OCI-LY3 (cell line): ENCODE measurements at regions not wholly inside any gene's neighbourhood (a gene's known extent, or its start where the extent isn't known, plus 50 kb on each side); places are given as distances from the start of the nearest gene placed in this dataset.

Experiments
- H2AFZ ChIP-seq: fragments of 200-600, 300-600 bp; shearing (Covaris generic); 2 replicates; pipeline ENCODE4 v1.6.0; 2014; ENCODE audit warnings: antibody characterized with exemption, low read depth, low read length
- H3K27ac ChIP-seq: fragments of 200-600, 300-600 bp; sonication (generic); 2 replicates; pipeline ENCODE4 v1.5.1; 2014; ENCODE audit warnings: mild to moderate bottlenecking, low read length, moderate library complexity, mixed read lengths
- H3K27me3 ChIP-seq: fragments of 200-600, 300-600 bp; sonication (generic); 2 replicates; pipeline ENCODE4 v1.6.1; 2014; ENCODE audit warnings: low read depth, low read length, mixed read lengths
- H3K36me3 ChIP-seq: fragments of 200-600, 300-600 bp; sonication (generic); replicated peaks from 2 replicates; pipeline ENCODE3; 2014; ENCODE audit warnings: low read depth, low read length, mixed read lengths
- H3K4me1 ChIP-seq: fragments of 300-600, 200-600 bp; sonication (generic); 2 replicates; pipeline ENCODE4 v1.6.1; 2014; ENCODE audit warnings: low read length, mixed read lengths
- H3K4me2 ChIP-seq: fragments of 200-600, 300-600 bp; sonication (generic); 2 replicates; pipeline ENCODE4 v1.6.1; 2014; ENCODE audit warnings: low read length, mixed read lengths
- H3K4me3 ChIP-seq: fragments of 300-600, 200-600 bp; sonication (generic); 2 replicates; pipeline ENCODE4 v1.5.1; 2014; ENCODE audit warnings: antibody characterized with exemption, mild to moderate bottlenecking, low read length, moderate library complexity
- H3K79me2 ChIP-seq: fragments of 300-600, 200-600 bp; shearing (Covaris generic); 2 replicates; pipeline ENCODE4 v1.6.1; 2014; ENCODE audit warnings: mild to moderate bottlenecking, low read length, mixed read lengths
- H3K9ac ChIP-seq: fragments of 300-600, 200-600 bp; shearing (Covaris generic); 2 replicates; pipeline ENCODE4 v1.6.0; 2014; ENCODE audit warnings: mild to moderate bottlenecking, low read length, moderate library complexity
- H3K9me3 ChIP-seq: fragments of 200-600, 300-600 bp; shearing (Covaris generic); 2 replicates; pipeline ENCODE4 v1.6.1; 2014; ENCODE audit warnings: low read length, mixed read lengths; ENCODE audit not compliant: insufficient read depth
- H4K20me1 ChIP-seq: fragments of 200-600, 300-600 bp; sonication (generic); 2 replicates; pipeline ENCODE4 v1.6.1; 2016; ENCODE audit warnings: low read length, mixed read lengths; ENCODE audit not compliant: insufficient read depth
- EZH2phosphoT487 ChIP-seq: fragments of 200-600 bp; shearing (Covaris generic); IDR thresholded peaks from 2 replicates; pipeline ENCODE4 v1.6.1; 2018; ENCODE audit warnings: antibody characterized with exemption, mixed run types, low read depth
- TF ChIP-seq, protein P1 (sequence below): fragments of 200-600, 300-600 bp; sonication (generic); IDR thresholded peaks from 2 replicates; pipeline ENCODE4 v1.5.1; 2014; ENCODE audit warnings: antibody characterized with exemption, low read length, low read depth

DNA sequence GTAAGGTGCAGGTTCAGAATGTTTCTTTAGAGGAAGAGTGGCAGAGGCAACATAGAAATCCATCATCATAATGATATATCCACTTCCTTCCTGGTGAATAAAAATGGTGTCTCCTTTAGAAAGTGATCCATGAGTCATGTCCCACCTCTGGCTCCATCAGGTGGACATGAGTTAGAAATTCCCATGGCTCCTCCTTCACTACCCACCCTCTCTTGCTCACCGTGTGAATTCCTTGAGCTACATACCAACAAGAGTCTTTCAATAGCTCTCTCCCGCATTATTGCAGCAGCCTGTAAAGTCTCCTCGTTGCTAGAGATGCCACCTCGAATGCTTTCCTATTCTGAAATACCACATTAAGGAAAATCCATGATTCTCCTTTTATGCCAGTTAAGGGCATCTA is 317.6 kb downstream of the LNPK start:
- Histone ChIP-seq H4K20me1 (no peaks in the 10 kb centered on the region), H3K27ac (no peak overlapping the region), H3K4me2 (no peak overlapping the region), H3K4me3 (no peak overlapping the region), H2AFZ (no peak overlapping the region), H3K9me3 (no peaks in the 10 kb centered on the region), H3K27me3 (0 out of 2 replicates have a peak, but pooled peaks cover 4% of the 10 kb centered on the region), H3K9ac (no peak overlapping the region), H3K79me2 (no peaks in the 10 kb centered on the region), H3K4me1 (no peaks in the 10 kb centered on the region), H3K36me3 (no peaks in the 10 kb centered on the region)
- TF ChIP-seq EZH2phosphoT487: no peak
- TF ChIP-seq, protein P1, sequence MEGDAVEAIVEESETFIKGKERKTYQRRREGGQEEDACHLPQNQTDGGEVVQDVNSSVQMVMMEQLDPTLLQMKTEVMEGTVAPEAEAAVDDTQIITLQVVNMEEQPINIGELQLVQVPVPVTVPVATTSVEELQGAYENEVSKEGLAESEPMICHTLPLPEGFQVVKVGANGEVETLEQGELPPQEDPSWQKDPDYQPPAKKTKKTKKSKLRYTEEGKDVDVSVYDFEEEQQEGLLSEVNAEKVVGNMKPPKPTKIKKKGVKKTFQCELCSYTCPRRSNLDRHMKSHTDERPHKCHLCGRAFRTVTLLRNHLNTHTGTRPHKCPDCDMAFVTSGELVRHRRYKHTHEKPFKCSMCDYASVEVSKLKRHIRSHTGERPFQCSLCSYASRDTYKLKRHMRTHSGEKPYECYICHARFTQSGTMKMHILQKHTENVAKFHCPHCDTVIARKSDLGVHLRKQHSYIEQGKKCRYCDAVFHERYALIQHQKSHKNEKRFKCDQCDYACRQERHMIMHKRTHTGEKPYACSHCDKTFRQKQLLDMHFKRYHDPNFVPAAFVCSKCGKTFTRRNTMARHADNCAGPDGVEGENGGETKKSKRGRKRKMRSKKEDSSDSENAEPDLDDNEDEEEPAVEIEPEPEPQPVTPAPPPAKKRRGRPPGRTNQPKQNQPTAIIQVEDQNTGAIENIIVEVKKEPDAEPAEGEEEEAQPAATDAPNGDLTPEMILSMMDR: no peak

- Histone ChIP-seq H3K79me2 (no peaks in the 10 kb centered on the region), H3K9ac (no peak overlapping the region), H3K27ac (no peak overlapping the region), H4K20me1 (no peaks in the 10 kb centered on the region), H3K9me3 (no peaks in the 10 kb centered on the region), H3K4me2 (no peak overlapping the region), H3K36me3 (no peaks in the 10 kb centered on the region), H3K4me3 (no peak overlapping the region), H3K4me1 (no peaks in the 10 kb centered on the region), H2AFZ (no peak overlapping the region), H3K27me3 (no peaks in the 10 kb centered on the region)
- TF ChIP-seq, protein P1: no peak
- TF ChIP-seq EZH2phosphoT487: no peak
Measured at GRCh38 chr2:175679728-175680127, 322.3 kb downstream of the LNPK start.

DNA sequence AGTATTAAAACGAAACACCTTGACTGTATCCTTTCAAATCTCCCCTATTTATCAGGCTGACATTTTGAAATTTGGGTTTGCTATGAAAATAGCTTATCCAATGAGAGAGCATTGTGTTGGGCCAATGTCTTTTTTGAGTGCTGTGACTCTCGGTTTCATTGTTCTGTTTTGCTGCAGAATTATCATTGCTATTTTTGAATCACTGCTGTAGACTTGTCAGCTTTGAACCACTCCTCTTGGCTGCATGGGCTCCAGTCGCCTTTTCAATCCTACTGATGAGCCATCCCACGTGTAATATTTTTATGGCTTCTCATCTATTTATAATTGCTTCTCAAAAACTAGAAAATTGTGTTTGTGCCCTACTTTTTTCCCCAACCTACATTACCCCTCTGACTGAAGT is 322.8 kb downstream of the LNPK start:
- H3K27ac ChIP-seq: no peak overlapping the region
- H2AFZ ChIP-seq: no peak overlapping the region
- H3K9ac ChIP-seq: no peak overlapping the region
- H3K27me3 ChIP-seq: no peaks in the 10 kb centered on the region
- H3K4me1 ChIP-seq: no peaks in the 10 kb centered on the region
- H3K4me3 ChIP-seq: no peak overlapping the region
- TF ChIP-seq, protein P1: no peak
- TF ChIP-seq EZH2phosphoT487: no peak
- H4K20me1 ChIP-seq: no peaks in the 10 kb centered on the region
- no peaks in the 10 kb centered on the region for H3K9me3 ChIP-seq
- no peaks in the 10 kb centered on the region for H3K79me2 ChIP-seq
- H3K4me2 ChIP-seq: no peak overlapping the region
- H3K36me3 ChIP-seq: no peaks in the 10 kb centered on the region

DNA sequence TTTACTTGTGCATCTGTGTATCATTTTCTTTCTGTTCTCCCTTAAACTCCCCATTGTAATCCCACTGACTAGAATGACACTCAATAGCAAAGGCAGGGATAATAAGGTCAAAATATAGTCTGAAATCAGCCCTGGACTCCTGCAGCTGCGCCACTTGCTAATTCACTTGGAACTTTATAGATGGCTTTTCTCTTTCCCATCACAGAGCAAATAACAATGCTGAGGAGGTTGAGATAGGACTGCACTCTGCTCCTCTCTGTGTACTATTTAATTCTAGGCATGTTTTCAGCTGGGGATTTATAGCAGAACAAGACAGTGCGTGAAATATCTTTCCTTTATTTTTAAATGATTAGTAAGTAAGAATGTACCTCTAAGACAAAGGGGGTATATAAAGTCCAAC is 324.2 kb downstream of the LNPK start:
- no peak for TF ChIP-seq EZH2phosphoT487
- TF ChIP-seq, protein P1: no peak
- Histone ChIP-seq H3K27me3 (no peaks in the 10 kb centered on the region), H3K27ac (no peak overlapping the region), H3K9ac (no peak overlapping the region), H4K20me1 (no peaks in the 10 kb centered on the region), H3K4me2 (no peak overlapping the region), H3K9me3 (no peaks in the 10 kb centered on the region), H3K79me2 (no peaks in the 10 kb centered on the region), H3K36me3 (no peaks in the 10 kb centered on the region), H3K4me1 (no peaks in the 10 kb centered on the region), H3K4me3 (no peak overlapping the region), H2AFZ (no peak overlapping the region)
